PFSK-1 (cell line): ENCODE measurements at regions not wholly inside any gene's neighbourhood (a gene's known extent, or its start where the extent isn't known, plus 50 kb on each side); places are given as distances from the start of the nearest gene placed in this dataset.

Source experiments
- FOXP2 ChIP-seq: optimal IDR thresholded peaks from 2 replicates; pipeline ENCODE3; 2011; ENCODE audit warnings: borderline replicate concordance, control low read depth, inconsistent platforms; ENCODE audit not compliant: insufficient read depth; ENCODE audit errors: extremely low read length, extremely low read depth
- POLR2AphosphoS5 ChIP-seq: IDR thresholded peaks from 2 replicates; pipeline ENCODE4 v1.6.1; 2012; ENCODE audit warnings: low read depth, mild to moderate bottlenecking, control low read depth, low read length, moderate library complexity
- REST ChIP-seq, 2 experiments: IDR thresholded peaks; 2 replicates each; pipeline versions ENCODE4 v1.6.1 to v1.8.0; 2011 to 2012; ENCODE audit warnings: low read depth in 2 of 2, low read length in 2 of 2, control low read depth in 1 of 2, inconsistent platforms in 1 of 2, mild to moderate bottlenecking in 1 of 2, moderate library complexity in 1 of 2; ENCODE audit not compliant: insufficient read depth in 1 of 2
- SIN3A ChIP-seq: IDR thresholded peaks from 2 replicates; pipeline ENCODE4 v1.6.1; 2012; ENCODE audit warnings: mild to moderate bottlenecking, low read length, moderate library complexity, borderline replicate concordance; ENCODE audit not compliant: insufficient read depth
- TAF1 ChIP-seq: IDR thresholded peaks from 2 replicates; pipeline ENCODE4 v1.6.1; 2012; ENCODE audit warnings: low read length, control low read depth, borderline replicate concordance; ENCODE audit not compliant: insufficient read depth

- TF ChIP-seq POLR2AphosphoS5 (no peak), TAF1 (no peak), SIN3A (no peak), REST (IDR thresholded peaks at IDR 0.05; ENCODE audit: insufficient read depth in 1 of 2, low read depth in 2 of 2, low read length in 2 of 2) (no peak), FOXP2 (no peak)
Observed at GRCh38 chr2:240376739-240377138, 58.7 kb upstream of the GPC1 start.
